Astrocyte (in vitro differentiated cells and primary cell): ENCODE measurements at regions not wholly inside any gene's neighbourhood (a gene's known extent, or its start where the extent isn't known, plus 50 kb on each side); places are given as distances from the start of the nearest gene placed in this dataset.

Experiments used
- DNase-seq: peaks from one replicate; pipeline ENCODE4 v3.0.0-alpha.2; 2010; ENCODE audit warnings: low read depth
- FAIRE-seq: peaks from 2 replicates; lab custom pipeline; 2011; peaks lifted over from hg19 to GRCh38; lab: Jason Lieb, UNC
- H2AFZ ChIP-seq: 2 replicates; pipeline ENCODE4 v1.6.0; 2012; ENCODE audit warnings: low read depth, low read length, inconsistent platforms
- H3K27ac ChIP-seq: 2 replicates; pipeline ENCODE4 v1.5.1; 2011; ENCODE audit warnings: low read depth, low read length, inconsistent platforms
- H3K27me3 ChIP-seq: 2 replicates; pipeline ENCODE4 v1.6.0; 2011; ENCODE audit warnings: low read length, inconsistent platforms; ENCODE audit not compliant: insufficient read depth
- H3K36me3 ChIP-seq: 2 replicates; pipeline ENCODE4 v1.5.1; 2011; ENCODE audit warnings: low read length, inconsistent platforms; ENCODE audit not compliant: insufficient read depth
- H3K4me1 ChIP-seq: 2 replicates; pipeline ENCODE4 v1.5.1; 2011; ENCODE audit warnings: low read length, inconsistent platforms; ENCODE audit not compliant: insufficient read depth
- H3K4me2 ChIP-seq: 2 replicates; pipeline ENCODE4 v1.6.0; 2012; ENCODE audit warnings: low read length, inconsistent platforms
- H3K4me3 ChIP-seq: 2 replicates; pipeline ENCODE4 v1.5.1; 2011; ENCODE audit warnings: low read depth, mild to moderate bottlenecking, low read length, inconsistent platforms; ENCODE audit not compliant: insufficient read depth
- H3K79me2 ChIP-seq: 2 replicates; pipeline ENCODE4 v1.6.0; 2012; ENCODE audit warnings: mild to moderate bottlenecking, low read length, inconsistent platforms; ENCODE audit not compliant: insufficient read depth
- H3K9ac ChIP-seq: 2 replicates; pipeline ENCODE4 v1.6.0; 2012; ENCODE audit warnings: mild to moderate bottlenecking, low read length, inconsistent platforms
- H3K9me3 ChIP-seq: 2 replicates; pipeline ENCODE4 v1.5.1; 2012; ENCODE audit warnings: low read depth, mild to moderate bottlenecking, low read length, inconsistent platforms; ENCODE audit not compliant: insufficient read depth
- H4K20me1 ChIP-seq: 2 replicates; pipeline ENCODE4 v1.6.0; 2012; ENCODE audit warnings: low read length, inconsistent platforms; ENCODE audit not compliant: insufficient read depth
- H3K27ac Mint-ChIP-seq: one replicate; pipeline ENCODE4 v1.8.0; 2021; ENCODE audit warnings: mild to moderate bottlenecking, mixed read lengths; ENCODE audit not compliant: unreplicated experiment
- H3K27me3 Mint-ChIP-seq: one replicate; pipeline ENCODE4 v1.8.0; 2021; ENCODE audit warnings: low read depth, mixed read lengths; ENCODE audit not compliant: unreplicated experiment
- H3K36me3 Mint-ChIP-seq: one replicate; pipeline ENCODE4 v1.8.0; 2021; ENCODE audit warnings: low read depth, mixed read lengths; ENCODE audit not compliant: unreplicated experiment
- H3K4me1 Mint-ChIP-seq: one replicate; pipeline ENCODE4 v1.8.0; 2021; ENCODE audit warnings: low read depth, mixed read lengths; ENCODE audit not compliant: unreplicated experiment
- H3K4me3 Mint-ChIP-seq: one replicate; pipeline ENCODE4 v1.8.0; 2021; ENCODE audit warnings: mild to moderate bottlenecking, moderate library complexity, mixed read lengths; ENCODE audit not compliant: unreplicated experiment
- H3K9me3 Mint-ChIP-seq: one replicate; pipeline ENCODE4 v1.8.0; 2021; ENCODE audit warnings: mild to moderate bottlenecking, mixed read lengths; ENCODE audit not compliant: unreplicated experiment
- CTCF ChIP-seq: IDR thresholded peaks from 2 replicates; pipeline ENCODE4 v1.5.1; 2011; ENCODE audit warnings: low read depth, mild to moderate bottlenecking, inconsistent platforms, low read length, moderate library complexity; ENCODE audit not compliant: insufficient read depth
- EZH2 ChIP-seq: IDR thresholded peaks from 2 replicates; pipeline ENCODE4 v1.6.1; 2012; ENCODE audit warnings: mild to moderate bottlenecking, low read length, inconsistent platforms; ENCODE audit not compliant: insufficient read depth

- Mint-ChIP-seq H3K27ac (no peak overlapping the region), H3K36me3 (no peaks in the 10 kb centered on the region), H3K9me3 (peaks cover 1% of the 10 kb centered on the region), H3K4me1 (peaks cover 15% of the 10 kb centered on the region), H3K4me3 (no peak overlapping the region), H3K27me3 (no peaks in the 10 kb centered on the region)
- H4K20me1 ChIP-seq = no peaks in the 10 kb centered on the region
- H3K27me3 ChIP-seq = no peaks in the 10 kb centered on the region
- no peak overlapping the region for H2AFZ ChIP-seq
- no peak overlapping the region for H3K4me2 ChIP-seq
- H3K27ac ChIP-seq = no peak overlapping the region
- DNase-seq (no peak), FAIRE-seq (no peak)
- H3K9ac ChIP-seq = no peak overlapping the region
- no peak overlapping the region for H3K4me3 ChIP-seq
- no peak for TF ChIP-seq EZH2
- peak; percentile 21 for TF ChIP-seq CTCF
- H3K9me3 ChIP-seq = no peaks in the 10 kb centered on the region
- H3K79me2 ChIP-seq = no peaks in the 10 kb centered on the region
- H3K36me3 ChIP-seq = no peaks in the 10 kb centered on the region
- H3K4me1 ChIP-seq = no peaks in the 10 kb centered on the region
These were observed 726.9 kb upstream of the CHAC2 start for GRCh38 chr2:53040536-53041229.

GRCh38 chr2:53036196-53036595 is 731.4 kb upstream of the CHAC2 start:
- Histone ChIP-seq H3K4me2 (no peak overlapping the region), H3K4me3 (no peak overlapping the region), H3K27me3 (no peaks in the 10 kb centered on the region), H3K9me3 (no peaks in the 10 kb centered on the region), H4K20me1 (no peaks in the 10 kb centered on the region), H3K79me2 (no peaks in the 10 kb centered on the region), H3K9ac (no peak overlapping the region), H2AFZ (no peak overlapping the region), H3K36me3 (no peaks in the 10 kb centered on the region), H3K4me1 (peaks cover 3% of the 10 kb centered on the region), H3K27ac (no peak overlapping the region)
- peak; percentile 82 for DNase-seq
- no peak overlapping the region for H3K27ac Mint-ChIP-seq
- FAIRE-seq = no peak
- H3K36me3 Mint-ChIP-seq = no peaks in the 10 kb centered on the region
- H3K4me1 Mint-ChIP-seq = peaks cover 22% of the 10 kb centered on the region
- no peak overlapping the region for H3K4me3 Mint-ChIP-seq
- peaks cover 1% of the 10 kb centered on the region for H3K9me3 Mint-ChIP-seq
- TF ChIP-seq CTCF = no peak
- no peak for TF ChIP-seq EZH2
- no peaks in the 10 kb centered on the region for H3K27me3 Mint-ChIP-seq

- Mint-ChIP-seq H3K27me3 (no peaks in the 10 kb centered on the region), H3K9me3 (peaks cover 1% of the 10 kb centered on the region), H3K36me3 (no peaks in the 10 kb centered on the region), H3K4me1 (peaks cover 18% of the 10 kb centered on the region), H3K4me3 (no peak overlapping the region), H3K27ac (no peak overlapping the region)
- Histone ChIP-seq H3K27me3 (no peaks in the 10 kb centered on the region), H3K36me3 (no peaks in the 10 kb centered on the region), H3K27ac (no peak overlapping the region), H3K9me3 (no peaks in the 10 kb centered on the region), H2AFZ (no peak overlapping the region), H3K4me2 (no peak overlapping the region), H3K79me2 (no peaks in the 10 kb centered on the region), H3K4me3 (no peak overlapping the region), H3K9ac (no peak overlapping the region), H4K20me1 (no peaks in the 10 kb centered on the region), H3K4me1 (peaks cover 3% of the 10 kb centered on the region)
- TF ChIP-seq EZH2 = no peak
- TF ChIP-seq CTCF = no peak
- DNase-seq (no peak), FAIRE-seq (no peak)
These were observed 732.5 kb upstream of the CHAC2 start for GRCh38 chr2:53035153-53035552.
